ENCODE measurements at regions not wholly inside any gene's neighbourhood (a gene's known extent, or its start where the extent isn't known, plus 50 kb on each side); places are given as distances from the start of the nearest gene placed in this dataset.

DNA sequence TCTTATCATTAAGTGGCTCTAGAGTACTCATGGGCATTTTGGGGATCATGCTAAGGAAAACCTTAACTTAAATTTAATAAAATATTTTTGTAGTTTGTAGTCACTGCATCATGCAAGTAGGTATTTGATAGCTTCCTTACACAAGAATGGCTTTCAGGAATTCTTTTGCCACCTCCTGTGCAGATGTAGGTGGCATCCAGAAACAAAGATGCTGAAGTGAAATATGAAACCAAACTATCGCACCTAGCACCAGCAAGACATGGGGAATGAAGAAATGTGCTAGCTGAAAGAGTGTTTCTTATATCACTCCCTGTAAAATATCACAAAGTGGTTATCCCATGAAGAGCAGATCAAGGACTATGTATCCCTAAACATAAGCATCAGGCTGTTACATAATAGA lies 924.5 kb upstream of the PRR20A start:
- no peak for DNase-seq
- no peaks in the 10 kb centered on the region for H3K36me3 Mint-ChIP-seq
- H3K27me3 Mint-ChIP-seq: no peaks in the 10 kb centered on the region
- CTCF ChIA-PET: no interaction called here
- no peak overlapping the region for H3K27ac Mint-ChIP-seq
- H3K9me3 Mint-ChIP-seq: peaks cover 10% of the 10 kb centered on the region
- no peak overlapping the region for H3K4me3 Mint-ChIP-seq
- no peaks in the 10 kb centered on the region for H3K4me1 Mint-ChIP-seq

DNA sequence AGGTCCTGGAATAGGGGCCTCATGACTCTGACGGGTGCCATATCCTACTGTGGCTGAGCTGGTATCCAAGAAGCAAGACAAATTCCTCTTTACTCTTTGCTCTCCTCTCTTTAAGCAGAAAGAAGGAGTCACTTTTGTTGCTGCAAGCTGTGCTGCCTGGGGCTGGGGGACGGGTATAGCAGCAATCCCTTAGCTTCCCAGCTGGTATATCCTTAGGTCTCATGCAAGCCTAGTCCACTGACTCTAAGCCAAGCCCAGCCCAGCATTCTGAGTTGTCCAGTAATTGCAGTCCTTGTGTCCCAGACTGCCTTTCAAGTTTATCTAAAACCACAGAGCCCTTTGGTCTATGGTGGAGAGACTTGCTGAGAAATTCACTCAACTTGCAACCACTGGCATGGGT lies 893.0 kb upstream of the PRR20A start:
- H3K27ac Mint-ChIP-seq: no peak overlapping the region
- no peaks in the 10 kb centered on the region for H3K36me3 Mint-ChIP-seq
- no peak overlapping the region for H3K4me3 Mint-ChIP-seq
- DNase-seq: no peak
- CTCF ChIA-PET: interaction anchor here (0.7 kb wide), 1 partner anchor 1531 kb away, joined by 4 read pairs; no protein-coding TSS in a partner anchor
- H3K9me3 Mint-ChIP-seq: peaks cover 18% of the 10 kb centered on the region
- no peaks in the 10 kb centered on the region for H3K4me1 Mint-ChIP-seq
- H3K27me3 Mint-ChIP-seq: no peaks in the 10 kb centered on the region

DNA sequence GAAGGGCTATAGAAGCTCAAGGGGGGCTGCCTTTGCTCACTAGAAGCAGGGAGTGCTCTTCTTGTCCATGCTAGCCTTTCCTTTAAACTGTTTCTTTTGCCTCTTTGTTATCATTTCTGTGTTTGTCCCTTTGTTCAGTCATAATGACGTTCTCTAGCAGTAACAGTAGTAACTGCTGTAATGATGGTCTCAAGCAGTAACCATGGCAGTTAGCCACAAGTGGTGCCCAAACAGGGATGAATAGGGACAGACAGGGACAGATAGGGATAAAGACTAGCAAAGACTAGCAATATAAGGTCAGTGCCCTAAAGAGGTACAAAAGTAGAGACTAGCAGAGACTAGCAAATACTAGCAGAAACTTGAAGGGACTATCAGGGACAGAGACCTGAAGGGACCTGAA lies 869.0 kb upstream of the PRR20A start:
- Mint-ChIP-seq H3K36me3 (no peaks in the 10 kb centered on the region), H3K27ac (no peak overlapping the region), H3K4me1 (no peaks in the 10 kb centered on the region), H3K4me3 (no peak overlapping the region), H3K27me3 (no peaks in the 10 kb centered on the region), H3K9me3 (peaks cover 5% of the 10 kb centered on the region)
- DNase-seq: no peak
- CTCF ChIA-PET: no interaction called here

DNA sequence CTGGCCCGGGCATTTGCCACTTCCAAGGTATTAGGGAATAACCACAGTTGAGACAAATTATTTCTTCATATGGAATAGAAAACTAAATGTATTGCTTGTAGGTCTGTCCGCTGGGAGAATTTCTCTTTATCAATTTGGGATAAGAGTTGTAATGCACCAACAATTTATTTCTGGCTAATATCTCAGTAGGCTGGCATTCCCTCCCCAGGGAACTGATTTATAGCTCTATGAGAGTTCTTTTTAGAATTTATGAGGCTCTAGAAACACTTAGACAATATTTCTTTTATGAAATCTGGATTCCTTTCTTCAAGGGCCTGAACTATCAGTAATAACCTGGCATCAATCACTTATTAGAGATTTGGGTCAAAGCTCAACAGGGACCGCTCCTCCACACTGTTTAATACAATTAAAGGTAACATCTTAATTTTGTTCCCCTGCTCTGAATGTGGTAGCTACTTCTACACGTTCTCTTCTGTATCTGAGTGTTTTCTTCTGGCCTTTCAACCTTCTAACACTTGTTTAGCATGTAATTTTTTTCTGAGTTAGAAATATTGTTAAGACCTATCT lies 857.4 kb upstream of the PRR20A start:
- no peak overlapping the region for H3K4me3 Mint-ChIP-seq
- H3K27ac Mint-ChIP-seq: no peak overlapping the region
- H3K9me3 Mint-ChIP-seq: peaks cover 16% of the 10 kb centered on the region
- no peaks in the 10 kb centered on the region for H3K36me3 Mint-ChIP-seq
- no peak for DNase-seq
- no peaks in the 10 kb centered on the region for H3K4me1 Mint-ChIP-seq
- CTCF ChIA-PET: no interaction called here
- no peaks in the 10 kb centered on the region for H3K27me3 Mint-ChIP-seq

DNA sequence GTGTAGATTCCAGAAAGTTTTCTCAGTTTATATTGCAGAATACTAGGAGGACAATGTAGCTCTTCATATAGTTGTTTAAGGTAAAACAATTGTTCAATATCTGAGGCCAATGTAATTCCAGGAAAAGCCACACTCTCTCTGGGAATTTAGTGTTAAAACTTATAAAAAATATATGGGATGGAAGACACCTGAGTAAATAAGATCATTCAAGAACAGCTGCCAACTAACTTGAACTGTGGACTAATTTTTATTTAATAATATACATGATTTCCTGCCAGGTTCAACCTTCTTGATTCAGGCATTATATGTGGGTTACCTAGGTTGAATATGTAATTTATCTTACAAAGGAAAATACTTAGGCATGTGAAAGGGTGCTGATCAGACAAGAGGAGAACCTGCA lies 841.1 kb upstream of the PRR20A start:
- no peak for DNase-seq
- no peak overlapping the region for H3K4me3 Mint-ChIP-seq
- no peaks in the 10 kb centered on the region for H3K36me3 Mint-ChIP-seq
- no peaks in the 10 kb centered on the region for H3K27me3 Mint-ChIP-seq
- H3K9me3 Mint-ChIP-seq: peaks cover 6% of the 10 kb centered on the region
- no peak overlapping the region for H3K27ac Mint-ChIP-seq
- H3K4me1 Mint-ChIP-seq: no peaks in the 10 kb centered on the region
- CTCF ChIA-PET: no interaction called here

DNA sequence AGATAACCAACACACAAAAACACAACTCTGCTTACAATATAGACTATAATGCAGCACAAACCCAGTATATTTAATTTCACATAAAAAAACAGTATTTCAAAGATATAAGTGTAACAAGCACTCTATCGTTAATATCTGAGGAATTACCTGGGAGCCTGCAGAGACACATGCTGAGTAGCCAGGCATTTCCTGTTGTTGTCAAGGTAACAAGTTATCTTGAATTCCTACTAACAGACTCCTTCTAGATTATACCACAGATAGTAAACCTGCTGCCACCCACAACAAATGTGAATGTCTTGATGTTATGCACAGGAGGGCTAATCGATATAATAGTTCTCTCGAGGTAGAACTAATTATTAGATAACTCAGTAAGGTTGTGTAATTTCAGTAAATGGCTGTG lies 826.0 kb upstream of the PRR20A start:
- Mint-ChIP-seq H3K4me3 (no peak overlapping the region), H3K4me1 (no peaks in the 10 kb centered on the region), H3K36me3 (no peaks in the 10 kb centered on the region), H3K27me3 (no peaks in the 10 kb centered on the region), H3K27ac (no peak overlapping the region), H3K9me3 (peaks cover 3% of the 10 kb centered on the region)
- CTCF ChIA-PET: no interaction called here
- DNase-seq: no peak

DNA sequence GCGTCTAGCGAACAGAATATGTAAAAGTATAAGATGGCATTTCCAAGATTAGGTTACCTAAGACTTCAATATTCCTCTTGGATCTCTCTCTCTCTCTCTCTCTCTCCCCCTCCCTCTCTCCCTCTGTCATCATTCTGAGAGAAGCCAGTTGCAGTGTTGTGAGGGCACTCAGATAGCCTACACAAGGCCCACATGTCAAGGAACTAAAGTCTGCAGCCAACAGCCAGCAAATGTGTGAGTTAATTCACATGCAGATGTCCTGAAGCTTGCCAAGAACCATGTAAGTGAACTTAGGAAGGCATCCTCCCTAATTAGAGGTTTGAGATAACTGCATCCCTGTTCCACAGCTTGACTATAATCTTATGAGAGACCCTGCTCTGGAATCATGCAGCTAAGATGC lies 822.9 kb upstream of the PRR20A start:
- peaks cover 4% of the 10 kb centered on the region for H3K9me3 Mint-ChIP-seq

DNA sequence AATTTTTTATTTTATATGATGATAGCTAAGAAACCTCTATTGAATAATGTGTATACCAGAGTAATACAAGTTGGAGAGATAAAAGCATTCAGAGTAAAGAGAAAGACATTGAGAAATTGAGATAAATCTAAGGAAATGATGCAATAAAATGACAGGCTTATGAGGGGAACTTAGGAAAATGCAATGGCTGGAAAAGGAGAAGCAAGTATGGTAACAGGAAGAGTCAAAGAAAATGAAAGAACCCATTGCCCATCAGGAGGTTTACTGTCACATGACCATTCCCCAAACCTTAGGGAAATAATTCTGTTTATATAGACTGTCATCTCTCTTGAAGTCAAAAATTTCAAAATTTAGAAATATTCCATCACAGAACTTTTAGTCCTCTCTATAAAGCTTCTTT lies 808.0 kb upstream of the PRR20A start:
- CTCF ChIA-PET: no interaction called here
- Mint-ChIP-seq H3K9me3 (peaks cover 2% of the 10 kb centered on the region), H3K27ac (no peak overlapping the region), H3K4me1 (no peaks in the 10 kb centered on the region), H3K36me3 (no peaks in the 10 kb centered on the region), H3K4me3 (no peak overlapping the region), H3K27me3 (no peaks in the 10 kb centered on the region)
- DNase-seq: no peak

More for the DNA sequence above, 822.9 kb upstream of the PRR20A start:
- Mint-ChIP-seq H3K4me3 (no peak overlapping the region), H3K27me3 (no peaks in the 10 kb centered on the region), H3K27ac (no peak overlapping the region), H3K36me3 (no peaks in the 10 kb centered on the region), H3K4me1 (no peaks in the 10 kb centered on the region)
- CTCF ChIA-PET: no interaction called here
- DNase-seq: no peak

DNA sequence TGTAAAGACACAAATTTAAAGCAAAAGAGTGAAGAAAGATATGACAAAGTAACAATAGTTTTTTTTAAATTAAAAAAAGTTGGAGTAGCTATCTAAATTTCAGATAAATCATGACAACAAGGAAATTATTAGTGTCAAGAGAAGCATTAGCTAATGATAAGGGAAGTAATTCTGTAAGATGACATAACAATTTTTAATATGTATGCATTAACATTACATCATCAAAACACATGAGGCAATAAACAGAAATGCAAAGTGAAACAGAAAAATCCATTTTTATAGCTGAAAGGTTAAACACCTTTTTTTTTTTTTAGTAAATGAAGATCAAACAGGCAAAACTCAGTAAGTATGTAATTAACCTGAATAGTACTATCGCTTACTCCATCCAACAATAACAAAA lies 804.9 kb upstream of the PRR20A start:
- H3K9me3 Mint-ChIP-seq: peaks cover 2% of the 10 kb centered on the region
- no peak overlapping the region for H3K27ac Mint-ChIP-seq
- H3K4me1 Mint-ChIP-seq: no peaks in the 10 kb centered on the region
- DNase-seq: no peak
- H3K4me3 Mint-ChIP-seq: no peak overlapping the region
- CTCF ChIA-PET: interaction anchor here (0.6 kb wide), 1 partner anchor 8 kb away, joined by 3 read pairs; no protein-coding TSS in a partner anchor
- no peaks in the 10 kb centered on the region for H3K27me3 Mint-ChIP-seq
- H3K36me3 Mint-ChIP-seq: no peaks in the 10 kb centered on the region

DNA sequence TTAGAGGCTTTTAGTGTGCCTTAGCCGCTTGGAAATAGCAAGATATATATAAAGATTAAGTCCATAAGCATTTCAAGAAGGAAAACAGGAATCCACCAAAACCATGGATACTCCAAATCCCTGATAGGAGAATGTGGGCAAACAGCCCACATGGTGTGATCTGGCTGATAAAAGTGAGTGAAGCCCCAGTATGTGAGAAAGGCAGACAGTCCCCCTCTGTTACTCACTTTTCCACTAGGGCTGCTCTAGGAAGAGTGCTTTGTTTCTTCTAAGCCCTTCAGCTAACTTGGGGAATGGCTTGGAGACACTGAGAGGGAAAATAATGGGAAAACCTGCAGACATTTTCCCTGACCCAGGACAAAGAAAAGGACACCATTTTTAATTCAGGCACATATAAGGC lies 802.3 kb upstream of the PRR20A start:
- no peaks in the 10 kb centered on the region for H3K27me3 Mint-ChIP-seq
- no peak overlapping the region for H3K4me3 Mint-ChIP-seq
- no peak overlapping the region for H3K27ac Mint-ChIP-seq
- H3K9me3 Mint-ChIP-seq: peaks cover 12% of the 10 kb centered on the region
- H3K4me1 Mint-ChIP-seq: no peaks in the 10 kb centered on the region
- H3K36me3 Mint-ChIP-seq: no peaks in the 10 kb centered on the region
- CTCF ChIA-PET: no interaction called here
- no peak for DNase-seq

DNA sequence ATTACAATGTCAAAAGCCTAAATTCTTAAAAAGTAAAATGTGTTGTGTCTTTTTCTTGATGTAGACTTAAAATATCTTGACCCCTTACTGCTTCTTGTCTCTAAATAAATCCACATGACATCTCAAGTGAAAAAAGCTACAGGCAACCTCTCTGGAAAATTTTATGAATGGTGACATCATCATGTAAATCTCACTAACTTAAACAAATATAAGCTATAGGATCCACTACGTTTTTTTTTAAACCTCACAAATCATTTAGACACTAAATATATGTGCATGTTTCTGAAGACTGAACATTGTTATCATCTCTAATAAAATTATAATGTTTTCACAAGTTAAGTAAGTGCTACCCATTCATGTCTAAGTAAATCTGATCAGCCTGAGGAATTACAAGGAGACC lies 793.7 kb upstream of the PRR20A start:
- H3K27ac Mint-ChIP-seq: no peak overlapping the region
- peaks cover 16% of the 10 kb centered on the region for H3K9me3 Mint-ChIP-seq
- H3K4me3 Mint-ChIP-seq: no peak overlapping the region
- H3K4me1 Mint-ChIP-seq: no peaks in the 10 kb centered on the region
- H3K27me3 Mint-ChIP-seq: no peaks in the 10 kb centered on the region
- no peaks in the 10 kb centered on the region for H3K36me3 Mint-ChIP-seq
- CTCF ChIA-PET: no interaction called here
- DNase-seq: no peak

DNA sequence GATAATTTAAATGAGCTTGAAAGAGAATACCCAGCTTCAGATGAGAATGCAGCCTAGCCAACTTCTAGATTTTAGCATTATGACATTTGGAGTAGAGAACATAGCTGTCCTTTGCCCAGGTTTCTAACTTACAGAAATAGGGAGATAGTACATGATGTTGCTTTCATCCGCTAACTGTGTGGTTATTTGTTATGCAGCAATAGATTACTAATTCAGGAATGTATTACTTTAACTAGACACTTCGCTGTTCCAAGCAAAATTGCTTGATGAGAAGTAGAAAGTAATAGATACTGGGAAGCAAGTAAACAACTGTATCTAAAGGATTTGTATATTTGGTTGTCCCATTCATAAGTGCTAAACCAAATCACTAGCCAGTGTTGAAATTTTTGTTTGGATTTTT lies 790.9 kb upstream of the PRR20A start:
- H3K4me1 Mint-ChIP-seq: no peaks in the 10 kb centered on the region
- no peak for DNase-seq
- H3K36me3 Mint-ChIP-seq: no peaks in the 10 kb centered on the region
- no peaks in the 10 kb centered on the region for H3K27me3 Mint-ChIP-seq
- peaks cover 6% of the 10 kb centered on the region for H3K9me3 Mint-ChIP-seq
- H3K4me3 Mint-ChIP-seq: no peak overlapping the region
- CTCF ChIA-PET: no interaction called here
- no peak overlapping the region for H3K27ac Mint-ChIP-seq

DNA sequence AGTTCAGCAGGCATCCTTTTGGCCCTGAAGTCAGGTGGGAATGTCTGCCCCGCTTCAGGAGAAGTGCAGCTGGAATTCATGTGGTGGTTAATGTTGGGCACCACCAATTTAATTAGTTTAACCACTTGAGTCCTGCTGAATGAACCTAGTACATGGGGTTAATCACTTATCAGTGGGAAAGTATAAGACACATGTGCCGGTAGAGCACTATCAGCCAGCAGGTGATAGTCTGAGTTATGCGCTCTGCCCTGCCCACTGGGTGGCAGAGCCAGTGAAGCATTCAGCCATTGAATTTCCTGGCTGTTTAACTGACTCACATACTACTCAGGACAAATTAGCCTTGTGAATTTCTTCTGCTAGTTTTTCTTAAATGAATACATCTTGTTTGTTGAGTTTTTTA lies 789.7 kb upstream of the PRR20A start:
- CTCF ChIA-PET: no interaction called here
- Mint-ChIP-seq H3K4me1 (no peaks in the 10 kb centered on the region), H3K36me3 (no peaks in the 10 kb centered on the region), H3K9me3 (peaks cover 8% of the 10 kb centered on the region), H3K27me3 (no peaks in the 10 kb centered on the region), H3K4me3 (no peak overlapping the region), H3K27ac (no peak overlapping the region)
- no peak for DNase-seq

DNA sequence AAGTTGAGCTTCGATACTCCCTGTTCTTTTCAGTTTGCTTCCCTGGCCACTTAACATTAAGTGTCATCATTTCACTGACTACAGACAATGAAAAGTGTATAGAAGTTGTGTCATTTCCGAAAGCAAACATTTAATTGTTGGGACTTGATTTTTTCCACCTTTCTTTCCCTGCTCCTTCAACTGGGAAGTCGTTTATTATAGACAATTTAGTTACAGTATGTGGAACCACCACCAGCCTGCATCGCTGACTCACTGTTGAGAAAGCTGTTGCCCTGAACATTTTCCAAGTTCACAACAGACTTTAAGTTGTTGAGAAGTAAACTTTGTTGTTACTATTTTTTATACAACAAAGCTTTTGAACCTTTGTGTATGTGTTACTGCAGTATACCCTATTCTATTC lies 788.4 kb upstream of the PRR20A start:
- Mint-ChIP-seq H3K4me3 (no peak overlapping the region), H3K27me3 (no peaks in the 10 kb centered on the region), H3K36me3 (no peaks in the 10 kb centered on the region), H3K4me1 (no peaks in the 10 kb centered on the region), H3K9me3 (peaks cover 7% of the 10 kb centered on the region), H3K27ac (no peak overlapping the region)
- CTCF ChIA-PET: no interaction called here
- no peak for DNase-seq

DNA sequence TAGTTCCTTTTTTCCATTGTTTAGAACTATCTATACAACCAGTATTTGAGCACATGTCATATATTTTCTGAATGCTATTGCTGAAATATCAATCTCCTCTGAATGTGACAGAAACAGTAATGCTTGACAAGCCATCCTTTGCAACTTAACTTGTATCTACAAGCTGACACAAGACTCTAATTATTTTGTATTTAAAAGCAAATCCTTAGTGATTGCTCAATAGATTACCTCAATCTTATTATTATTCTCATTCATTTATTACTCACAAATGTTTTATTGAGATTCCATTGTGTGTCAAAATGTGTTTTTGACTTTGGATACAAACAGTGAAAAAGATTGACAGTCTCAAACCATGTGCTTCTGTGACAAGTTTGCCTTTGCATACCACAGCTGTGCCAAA lies 787.8 kb upstream of the PRR20A start:
- CTCF ChIA-PET: no interaction called here
- no peak for DNase-seq
- Mint-ChIP-seq H3K36me3 (no peaks in the 10 kb centered on the region), H3K4me3 (no peak overlapping the region), H3K9me3 (peaks cover 4% of the 10 kb centered on the region), H3K27me3 (no peaks in the 10 kb centered on the region), H3K4me1 (no peaks in the 10 kb centered on the region), H3K27ac (no peak overlapping the region)

DNA sequence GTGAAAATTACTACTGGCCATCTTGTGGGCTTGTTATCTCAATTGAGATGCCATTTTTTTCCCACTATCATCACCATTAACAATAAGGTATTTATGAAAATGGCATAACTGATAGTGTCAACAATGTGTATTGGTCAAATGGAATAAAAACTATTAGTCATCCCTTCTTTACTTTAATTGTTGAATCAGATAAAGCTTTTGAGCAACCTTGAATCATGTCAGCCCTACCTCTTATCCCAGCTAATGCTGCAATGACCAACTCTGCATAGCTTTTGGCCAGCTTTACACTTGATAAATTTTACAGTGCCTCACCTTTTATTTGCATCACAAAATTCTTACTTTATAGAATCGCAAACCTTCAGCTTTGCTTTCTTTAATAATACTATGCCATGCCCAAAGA lies 784.0 kb upstream of the PRR20A start:
- H3K4me3 Mint-ChIP-seq: no peak overlapping the region
- no peaks in the 10 kb centered on the region for H3K4me1 Mint-ChIP-seq
- CTCF ChIA-PET: no interaction called here
- no peaks in the 10 kb centered on the region for H3K36me3 Mint-ChIP-seq
- no peak overlapping the region for H3K27ac Mint-ChIP-seq
- H3K27me3 Mint-ChIP-seq: no peaks in the 10 kb centered on the region
- DNase-seq: no peak
- peaks cover 12% of the 10 kb centered on the region for H3K9me3 Mint-ChIP-seq

All from activated naive CD4-positive, alpha-beta T cell treated with anti-CD3 and anti-CD28 coated beads, Interleukin-2, amount 10 ng/mL, durations not matched to agents 7 days and 5 days (primary cell).